Esophagus muscularis mucosa (tissue), 3 donors: ENCODE measurements at regions not wholly inside any gene's neighbourhood (a gene's known extent, or its start where the extent isn't known, plus 50 kb on each side); places are given as distances from the start of the nearest gene placed in this dataset.

ENCODE experiments used
- POLR2A ChIP-seq: fragments of 450-650 bp; IDR thresholded peaks from one replicate; pipeline ENCODE4 v1.6.1; 2017; ENCODE audit warnings: antibody characterized with exemption, moderate library complexity, mild to moderate bottlenecking, low read depth
- POLR2AphosphoS5 ChIP-seq, 2 donors: sonication (generic); formaldehyde crosslinking; IDR thresholded peaks; one replicate each; pipeline ENCODE4 v1.6.1; 2017; ENCODE audit warnings: antibody characterized with exemption in 2 of 2
- TF ChIP-seq, protein P1 (sequence below), 3 experiments: fragments of 200-600 bp in 2 of 3; fragments of 450-650 bp in 1 of 3; sonication (generic) in 2 of 3; IDR thresholded peaks; one replicate each; pipeline ENCODE4 v1.5.1; 2017 to 2019; ENCODE audit warnings: antibody characterized with exemption in 3 of 3, mild to moderate bottlenecking in 2 of 3, moderate library complexity in 1 of 3

GRCh38 chr5:44160369-44160768, 228.9 kb downstream of the FGF10 start:
- TF ChIP-seq, protein P1, sequence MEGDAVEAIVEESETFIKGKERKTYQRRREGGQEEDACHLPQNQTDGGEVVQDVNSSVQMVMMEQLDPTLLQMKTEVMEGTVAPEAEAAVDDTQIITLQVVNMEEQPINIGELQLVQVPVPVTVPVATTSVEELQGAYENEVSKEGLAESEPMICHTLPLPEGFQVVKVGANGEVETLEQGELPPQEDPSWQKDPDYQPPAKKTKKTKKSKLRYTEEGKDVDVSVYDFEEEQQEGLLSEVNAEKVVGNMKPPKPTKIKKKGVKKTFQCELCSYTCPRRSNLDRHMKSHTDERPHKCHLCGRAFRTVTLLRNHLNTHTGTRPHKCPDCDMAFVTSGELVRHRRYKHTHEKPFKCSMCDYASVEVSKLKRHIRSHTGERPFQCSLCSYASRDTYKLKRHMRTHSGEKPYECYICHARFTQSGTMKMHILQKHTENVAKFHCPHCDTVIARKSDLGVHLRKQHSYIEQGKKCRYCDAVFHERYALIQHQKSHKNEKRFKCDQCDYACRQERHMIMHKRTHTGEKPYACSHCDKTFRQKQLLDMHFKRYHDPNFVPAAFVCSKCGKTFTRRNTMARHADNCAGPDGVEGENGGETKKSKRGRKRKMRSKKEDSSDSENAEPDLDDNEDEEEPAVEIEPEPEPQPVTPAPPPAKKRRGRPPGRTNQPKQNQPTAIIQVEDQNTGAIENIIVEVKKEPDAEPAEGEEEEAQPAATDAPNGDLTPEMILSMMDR (IDR thresholded peaks at IDR 0.05) = no peak
- TF ChIP-seq POLR2AphosphoS5 (IDR thresholded peaks at IDR 0.05) (no peak), POLR2A (no peak)
